H1 (cell line): ENCODE measurements at regions not wholly inside any gene's neighbourhood (a gene's known extent, or its start where the extent isn't known, plus 50 kb on each side); places are given as distances from the start of the nearest gene placed in this dataset.

ENCODE experiments used
- CHD2 ChIP-seq: IDR thresholded peaks from 2 replicates; pipeline ENCODE4 v1.6.1; 2012; ENCODE audit warnings: low read length, improper control_type of control experiment
- CHD7 ChIP-seq: fragments of 300-600 bp; sonication (generic); IDR thresholded peaks from 2 replicates; pipeline ENCODE4 v1.7.1; 2012; ENCODE audit warnings: low read length, moderate library complexity, mild to moderate bottlenecking, inconsistent platforms; ENCODE audit not compliant: insufficient replicate concordance
- PHF8 ChIP-seq: fragments of 200-600 bp; sonication (generic); conservative IDR thresholded peaks from 2 replicates; pipeline ENCODE4 v1.7.1; 2012; ENCODE audit warnings: low read depth, mild to moderate bottlenecking, inconsistent platforms, low read length, moderate library complexity
- RFX5 ChIP-seq: IDR thresholded peaks from 2 replicates; pipeline ENCODE4 v1.6.1; 2011; ENCODE audit warnings: low read depth, low read length, improper control_type of control experiment, borderline replicate concordance
- RXRA ChIP-seq: IDR thresholded peaks from 2 replicates; pipeline ENCODE4 v1.6.1; 2011; ENCODE audit warnings: low read depth, mild to moderate bottlenecking, low read length, moderate library complexity; ENCODE audit not compliant: insufficient read depth

GRCh38 chr4:66465111-66465510 is 794.8 kb upstream of the EPHA5 start (continued):
- TF ChIP-seq CHD7 (no peak), PHF8 (no peak), RXRA (no peak), RFX5 (no peak), CHD2 (no peak)
